ENCODE measurements at regions not wholly inside any gene's neighbourhood (a gene's known extent, or its start where the extent isn't known, plus 50 kb on each side); places are given as distances from the start of the nearest gene placed in this dataset.

DNA sequence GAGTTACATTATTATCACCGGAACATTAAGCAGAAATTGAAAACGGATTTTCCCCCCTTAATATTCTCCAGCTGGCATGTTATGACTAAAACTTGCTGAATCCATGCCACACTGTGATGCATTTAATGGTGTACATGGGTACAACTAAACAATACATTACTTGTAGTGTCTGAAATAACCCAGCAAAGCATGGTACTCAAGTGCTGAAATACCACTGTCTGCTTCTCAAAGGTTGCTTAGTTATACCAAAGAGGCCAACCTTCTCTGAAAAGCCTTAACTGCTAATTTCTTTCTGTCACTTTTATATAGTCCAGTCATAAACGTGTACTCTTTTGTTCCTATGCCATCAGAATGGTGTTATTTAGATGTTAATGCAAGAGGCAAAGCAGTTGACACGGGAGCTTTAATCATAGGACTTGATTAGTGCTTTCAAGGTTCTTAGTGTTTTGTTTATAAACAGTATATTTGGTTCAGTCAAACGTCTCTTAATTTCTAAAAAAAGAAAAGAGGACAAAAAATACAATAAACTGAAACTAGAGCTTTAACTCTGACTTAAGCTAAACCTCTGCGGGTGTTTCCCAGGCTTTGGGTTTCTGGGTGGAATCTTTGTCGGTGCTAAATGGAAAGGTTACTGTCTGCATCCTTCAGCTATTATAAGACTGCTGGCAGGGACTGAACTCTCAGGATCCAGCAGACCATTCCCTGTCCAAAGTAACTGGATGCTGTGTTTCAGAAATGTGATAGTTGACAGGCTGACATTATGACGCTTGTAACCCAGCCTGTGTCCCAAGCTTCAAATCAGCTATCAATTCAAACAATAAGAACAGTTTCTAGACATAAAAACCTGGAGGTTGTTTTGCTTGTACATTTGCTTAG, 202.6 kb downstream of the PPP1R3A start:
- H3K9ac ChIP-seq (ENCODE audit: low read length in 3 of 3): no peak overlapping the region
- DNase-seq: peak in 3 of 5 donors; percentile 18 to 37 (median 27)

GRCh38 chr7:113715262-113715661, 203.5 kb downstream of the PPP1R3A start:
- DNase-seq (no peak), FAIRE-seq (no peak)
- no peak for TF ChIP-seq CTCF (IDR thresholded peaks at IDR 0.05; ENCODE audit: borderline replicate concordance, extremely low read depth, insufficient read depth)
- Histone ChIP-seq H3K27me3 (ENCODE audit: control insufficient read depth, insufficient read depth, low read length) (no peaks in the 10 kb centered on the region), H3K4me3 (ENCODE audit: low read length in 3 of 3) (no peak overlapping the region), H3K9ac (ENCODE audit: low read length in 3 of 3) (no peak overlapping the region), H3K36me3 (ENCODE audit: control insufficient read depth in 2 of 3, insufficient read depth in 3 of 3, low read length in 3 of 3) (no peaks in the 10 kb centered on the region), H3K27ac (ENCODE audit: low read depth in 2 of 2, low read length in 2 of 2) (no peak overlapping the region), H3K4me1 (ENCODE audit: control insufficient read depth in 2 of 3, insufficient read depth in 2 of 3, low read depth in 1 of 3, low read length in 3 of 3) (no peaks in the 10 kb centered on the region), H3K9me3 (ENCODE audit: control insufficient read depth in 2 of 3, insufficient read depth in 1 of 3, low read length in 3 of 3) (no peaks in the 10 kb centered on the region)
- intact Hi-C loops (cut with DNase I): no loop called here

More for the DNA sequence above, 202.6 kb downstream of the PPP1R3A start:
- no peak overlapping the region for H3K4me3 ChIP-seq (ENCODE audit: low read length in 3 of 3)
- H3K27me3 ChIP-seq (ENCODE audit: control insufficient read depth, insufficient read depth, low read length): no peaks in the 10 kb centered on the region
- H3K27ac ChIP-seq (ENCODE audit: low read depth in 2 of 2, low read length in 2 of 2): no peak overlapping the region
- H3K36me3 ChIP-seq (ENCODE audit: control insufficient read depth in 2 of 3, insufficient read depth in 3 of 3, low read length in 3 of 3): no peaks in the 10 kb centered on the region
- H3K4me1 ChIP-seq (ENCODE audit: control insufficient read depth in 2 of 3, insufficient read depth in 2 of 3, low read depth in 1 of 3, low read length in 3 of 3): no peaks in the 10 kb centered on the region
- H3K9me3 ChIP-seq (ENCODE audit: control insufficient read depth in 2 of 3, insufficient read depth in 1 of 3, low read length in 3 of 3): no peaks in the 10 kb centered on the region
- no peak for TF ChIP-seq CTCF (IDR thresholded peaks at IDR 0.05; ENCODE audit: borderline replicate concordance, extremely low read depth, insufficient read depth)
- FAIRE-seq: no peak
- intact Hi-C loops (cut with DNase I): no loop called here

- FAIRE-seq (peak; percentile 47), DNase-seq (peak in 4 of 5 donors; percentile 48 to 90 (median 72))
- H3K4me3 ChIP-seq (ENCODE audit: low read length in 3 of 3): no peak overlapping the region
Observed at GRCh38 chr7:113710310-113711096, 208.3 kb downstream of the PPP1R3A start.

More at GRCh38 chr7:113710310-113711096, 208.3 kb downstream of the PPP1R3A start:
- Histone ChIP-seq H3K9ac (ENCODE audit: low read length in 3 of 3) (no peak overlapping the region), H3K27me3 (ENCODE audit: control insufficient read depth, insufficient read depth, low read length) (no peaks in the 10 kb centered on the region), H3K36me3 (ENCODE audit: control insufficient read depth in 2 of 3, insufficient read depth in 3 of 3, low read length in 3 of 3) (no peaks in the 10 kb centered on the region), H3K9me3 (ENCODE audit: control insufficient read depth in 2 of 3, insufficient read depth in 1 of 3, low read length in 3 of 3) (no peaks in the 10 kb centered on the region), H3K4me1 (ENCODE audit: control insufficient read depth in 2 of 3, insufficient read depth in 2 of 3, low read depth in 1 of 3, low read length in 3 of 3) (no peaks in the 10 kb centered on the region), H3K27ac (ENCODE audit: low read depth in 2 of 2, low read length in 2 of 2) (no peak overlapping the region)
- intact Hi-C loops (cut with DNase I): no loop called here
- TF ChIP-seq CTCF (IDR thresholded peaks at IDR 0.05; ENCODE audit: borderline replicate concordance, extremely low read depth, insufficient read depth): peak; percentile 92

Measured in kidney (tissue), 13 donors.